Uterus (tissue), 2 donors: ENCODE measurements at regions not wholly inside any gene's neighbourhood (a gene's known extent, or its start where the extent isn't known, plus 50 kb on each side); places are given as distances from the start of the nearest gene placed in this dataset.

Experiments
- CTCF ChIP-seq, 4 experiments: fragments of 200-600 bp in 2 of 4; fragments of 450-650 bp in 2 of 4; sonication (generic) in 2 of 4; IDR thresholded peaks; one replicate each; pipeline ENCODE4 v1.5.1; 2016 to 2019; ENCODE audit warnings: antibody characterized with exemption in 4 of 4, mild to moderate bottlenecking in 2 of 4, moderate library complexity in 1 of 4
- POLR2A ChIP-seq, 2 donors: fragments of 450-650 bp; IDR thresholded peaks; one replicate each; pipeline ENCODE4 v1.6.1; 2016; ENCODE audit warnings: antibody characterized with exemption in 2 of 2, mild to moderate bottlenecking in 1 of 2, moderate library complexity in 1 of 2

- TF ChIP-seq CTCF (IDR thresholded peaks at IDR 0.05) (no peak), POLR2A (IDR thresholded peaks at IDR 0.05) (no peak)
These were observed 153.7 kb downstream of the RPS24 start for GRCh38 chr10:78187371-78187770.
